SK-N-SH treated with all-trans-retinoic acid at 6 μM for 48 hours (cell line): ENCODE measurements at regions not wholly inside any gene's neighbourhood (a gene's known extent, or its start where the extent isn't known, plus 50 kb on each side); places are given as distances from the start of the nearest gene placed in this dataset.

Experiments used
- ATAC-seq: fragments of 200-7000 bp; cut with Tn5 transposase; 3 replicates; pipeline ENCODE4 v1.9.1; 2020; ENCODE audit warnings: mild to moderate bottlenecking, moderate library complexity
- ARNTL ChIP-seq: fragments of 450-650 bp; formaldehyde crosslinking; IDR thresholded peaks from 2 replicates; pipeline ENCODE4 v1.5.0; 2020; ENCODE audit warnings: low read depth, mild to moderate bottlenecking, moderate library complexity, borderline replicate concordance
- BACH2 ChIP-seq: fragments of 250-450 bp; sonication (Bioruptor Pico); IDR thresholded peaks from 2 replicates; pipeline ENCODE4 v1.9.0; 2021; ENCODE audit warnings: mild to moderate bottlenecking, borderline replicate concordance
- CREB5 ChIP-seq: fragments of 250-450 bp; sonication (Bioruptor Pico); IDR thresholded peaks from 2 replicates; pipeline ENCODE4 v1.5.1; 2020; ENCODE audit warnings: low read depth, mild to moderate bottlenecking, moderate library complexity
- CSDC2 ChIP-seq: fragments of 250-450 bp; sonication (Bioruptor Pico); IDR thresholded peaks from 2 replicates; pipeline ENCODE4 v1.5.0; 2020; ENCODE audit warnings: mild to moderate bottlenecking, moderate library complexity
- CSRNP3 ChIP-seq: fragments of 250-450 bp; sonication (Bioruptor Pico); IDR thresholded peaks from 2 replicates; pipeline ENCODE4 v1.5.1; 2021; ENCODE audit warnings: mild to moderate bottlenecking, moderate library complexity
- ESRRG ChIP-seq: fragments of 250-450 bp; sonication (Bioruptor Pico); IDR thresholded peaks from 2 replicates; pipeline ENCODE4 v1.6.1; 2021; ENCODE audit warnings: mild to moderate bottlenecking
- GLIS3 ChIP-seq: fragments of 250-450 bp; sonication (Bioruptor Pico); IDR thresholded peaks from 2 replicates; pipeline ENCODE4 v1.5.0; 2020; ENCODE audit warnings: mild to moderate bottlenecking, moderate library complexity
- ISL1 ChIP-seq: fragments of 250-450 bp; sonication (Bioruptor Pico); IDR thresholded peaks from 2 replicates; pipeline ENCODE4 v2.1.2; 2022; ENCODE audit warnings: mild to moderate bottlenecking, moderate library complexity
- OSR1 ChIP-seq: fragments of 250-450 bp; sonication (Bioruptor Pico); IDR thresholded peaks from 2 replicates; pipeline ENCODE4 v1.8.0; 2022; ENCODE audit warnings: moderate library complexity, mild to moderate bottlenecking, inconsistent platforms
- PATZ1 ChIP-seq: fragments of 250-450 bp; sonication (Bioruptor Pico); IDR thresholded peaks from 2 replicates; pipeline ENCODE4 v1.8.0; 2020; ENCODE audit warnings: mild to moderate bottlenecking, moderate library complexity, borderline replicate concordance
- POU6F1 ChIP-seq: fragments of 250-450 bp; sonication (Bioruptor Pico); IDR thresholded peaks from 2 replicates; pipeline ENCODE4 v1.8.0; 2021; ENCODE audit warnings: low read depth, mild to moderate bottlenecking, moderate library complexity, borderline replicate concordance
- PPARA ChIP-seq: fragments of 250-450 bp; sonication (Bioruptor Pico); IDR thresholded peaks from 2 replicates; pipeline ENCODE4 v1.5.0; 2020; ENCODE audit warnings: mild to moderate bottlenecking, borderline replicate concordance
- RARB ChIP-seq: fragments of 250-450 bp; sonication (Bioruptor Pico); IDR thresholded peaks from 2 replicates; pipeline ENCODE4 v1.8.0; 2021; ENCODE audit warnings: mild to moderate bottlenecking, moderate library complexity
- SNAI2 ChIP-seq: fragments of 250-450 bp; sonication (Bioruptor Pico); IDR thresholded peaks from 2 replicates; pipeline ENCODE4 v1.5.0; 2020; ENCODE audit warnings: mild to moderate bottlenecking, moderate library complexity
- TCF4 ChIP-seq: fragments of 250-450 bp; sonication (Bioruptor Pico); IDR thresholded peaks from 2 replicates; pipeline ENCODE4 v1.8.0; 2021; ENCODE audit warnings: mild to moderate bottlenecking, moderate library complexity, borderline replicate concordance
- TOX ChIP-seq: fragments of 250-450 bp; sonication (Bioruptor Pico); IDR thresholded peaks from 2 replicates; pipeline ENCODE4 v1.8.0; 2021; ENCODE audit warnings: mild to moderate bottlenecking, moderate library complexity, borderline replicate concordance
- TSHZ2 ChIP-seq: fragments of 250-450 bp; sonication (Bioruptor Pico); IDR thresholded peaks from 2 replicates; pipeline ENCODE4 v1.5.0; 2020; ENCODE audit warnings: mild to moderate bottlenecking, moderate library complexity
- ZC3H10 ChIP-seq: fragments of 250-450 bp; sonication (Bioruptor Pico); IDR thresholded peaks from 2 replicates; pipeline ENCODE4 v1.5.1; 2021; ENCODE audit warnings: mild to moderate bottlenecking, moderate library complexity
- ZFP3 ChIP-seq: fragments of 250-450 bp; sonication (Bioruptor Pico); IDR thresholded peaks from 2 replicates; pipeline ENCODE4 v1.5.0; 2020; ENCODE audit warnings: mild to moderate bottlenecking, moderate library complexity
- ZFP30 ChIP-seq: fragments of 450-650 bp; formaldehyde crosslinking; IDR thresholded peaks from 2 replicates; pipeline ENCODE4 v1.5.0; 2022; ENCODE audit warnings: mild to moderate bottlenecking, moderate library complexity
- ZNF565 ChIP-seq: fragments of 450-650 bp; formaldehyde crosslinking; conservative IDR thresholded peaks from 2 replicates; pipeline ENCODE4 v1.5.0; 2020; ENCODE audit warnings: low read depth, mild to moderate bottlenecking, moderate library complexity
- ZNF70 ChIP-seq: fragments of 450-650 bp; formaldehyde crosslinking; IDR thresholded peaks from 2 replicates; pipeline ENCODE4 v1.5.0; 2020; ENCODE audit warnings: mild to moderate bottlenecking, moderate library complexity
- ZNF8 ChIP-seq: fragments of 450-650 bp; formaldehyde crosslinking; IDR thresholded peaks from 2 replicates; pipeline ENCODE4 v1.5.0; 2020; ENCODE audit warnings: mild to moderate bottlenecking, moderate library complexity

GRCh38 chr6:26202201-26202611 is 115.0 kb downstream of the HFE start:
- ATAC-seq: no peak
- TF ChIP-seq TCF4 (CRISPR knock-in tag) (no peak), ZNF565 (CRISPR knock-in tag) (no peak), RARB (CRISPR knock-in tag) (no peak), ZFP3 (CRISPR knock-in tag) (no peak), GLIS3 (CRISPR knock-in tag) (no peak), ISL1 (CRISPR knock-in tag) (no peak), BACH2 (CRISPR knock-in tag) (no peak), SNAI2 (CRISPR knock-in tag) (no peak), ZNF8 (CRISPR knock-in tag) (no peak)

- no peak for TF ChIP-seq ESRRG (CRISPR knock-in tag)
- TF ChIP-seq POU6F1: no peak
- no peak for TF ChIP-seq ZNF565 (CRISPR knock-in tag)
- no peak for TF ChIP-seq BACH2 (CRISPR knock-in tag)
- no peak for TF ChIP-seq OSR1 (CRISPR knock-in tag)
- TF ChIP-seq TOX (CRISPR knock-in tag): no peak
- ATAC-seq: no peak
Measured at GRCh38 chr6:26202811-26203583, 115.8 kb downstream of the HFE start.

- ATAC-seq: peak; percentile 66
Measured at GRCh38 chr6:26204332-26205160, 117.3 kb downstream of the HFE start.

More at GRCh38 chr6:26204332-26205160, 117.3 kb downstream of the HFE start:
- peak; percentile 43; the same call in 1 of the 2 replicates for TF ChIP-seq ZNF70 (CRISPR knock-in tag)
- TF ChIP-seq BACH2 (CRISPR knock-in tag): peak; percentile 80
- TF ChIP-seq GLIS3 (CRISPR knock-in tag): 0 out of 2 replicates have a peak, but pooled peaks have one; percentile 44
- TF ChIP-seq ZFP3 (CRISPR knock-in tag): peak; percentile 84
- no peak; the same call in 1 of the 2 replicates for TF ChIP-seq TOX (CRISPR knock-in tag)
- TF ChIP-seq PPARA: peak; percentile 96
- 0 out of 2 replicates have a peak, but pooled peaks have one; percentile 71 for TF ChIP-seq CSRNP3 (CRISPR knock-in tag)
- peak; percentile 73 for TF ChIP-seq CREB5
- TF ChIP-seq SNAI2 (CRISPR knock-in tag): peak; percentile 91; the same call in 1 of the 2 replicates
- TF ChIP-seq CSDC2: 0 out of 2 replicates have a peak, but pooled peaks have one; percentile 82
- TF ChIP-seq ZNF565 (CRISPR knock-in tag): peak; percentile 69; the same call in 1 of the 2 replicates
- no peak for TF ChIP-seq ARNTL (CRISPR knock-in tag)
- no peak for TF ChIP-seq TCF4 (CRISPR knock-in tag)
- TF ChIP-seq ISL1 (CRISPR knock-in tag): peak; percentile 32
- no peak for TF ChIP-seq ZNF8 (CRISPR knock-in tag)
- peak; percentile 81 for TF ChIP-seq PATZ1 (CRISPR knock-in tag)
- TF ChIP-seq RARB (CRISPR knock-in tag): 0 out of 2 replicates have a peak, but pooled peaks have one; percentile 75
- no peak for TF ChIP-seq ZC3H10 (CRISPR knock-in tag)
- TF ChIP-seq POU6F1: no peak; the same call in 1 of the 2 replicates
- peak; percentile 87 for TF ChIP-seq TSHZ2 (CRISPR knock-in tag)
- TF ChIP-seq ZFP30: peak; percentile 42
- TF ChIP-seq OSR1 (CRISPR knock-in tag): no peak
- TF ChIP-seq ESRRG (CRISPR knock-in tag): peak; percentile 85; the same call in 1 of the 2 replicates
